ENCODE measurements at regions not wholly inside any gene's neighbourhood (a gene's known extent, or its start where the extent isn't known, plus 50 kb on each side); places are given as distances from the start of the nearest gene placed in this dataset.

DNA sequence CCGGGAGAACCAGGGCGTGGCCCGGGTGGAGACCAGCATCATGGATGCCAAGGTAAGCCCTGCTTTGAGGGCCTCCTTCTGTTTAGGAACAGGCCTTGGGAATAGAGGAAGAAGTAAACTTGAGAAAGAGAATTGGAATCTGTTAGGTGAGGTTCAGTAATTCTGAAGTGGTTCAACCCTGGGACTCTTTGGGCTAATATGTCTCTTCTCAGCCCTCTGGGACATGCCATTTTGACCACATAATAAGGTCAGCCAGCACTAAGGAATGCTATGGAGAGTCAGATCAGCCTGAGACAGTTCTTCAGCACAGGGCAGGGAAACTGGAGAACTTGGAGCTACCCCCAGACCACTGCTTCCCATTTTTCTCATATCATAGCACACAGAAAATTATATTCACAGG, 63.3 kb upstream of the PRPS1 start:
- Histone ChIP-seq H3K4me3 (replicated peaks in 1 of 3; ENCODE audit: low read depth in 2 of 3, low read length in 3 of 3) (no peak overlapping the region), H2AFZ (ENCODE audit: insufficient read depth, low read depth, low read length, poor library complexity, severe bottlenecking) (no peak overlapping the region), H3K4me2 (replicated peaks; ENCODE audit: extremely low read depth, low read length, poor library complexity, severe bottlenecking) (no peak overlapping the region), H3K27ac (ENCODE audit: low read depth in 1 of 2, low read length in 2 of 2) (no peak overlapping the region), H3K27me3 (ENCODE audit: control insufficient read depth in 2 of 2, insufficient read depth in 2 of 2, low read length in 2 of 2) (no peaks in the 10 kb centered on the region), H4K20me1 (ENCODE audit: insufficient read depth, low read length) (no peaks in the 10 kb centered on the region), H3K36me3 (replicated peaks in 1 of 2; ENCODE audit: control insufficient read depth in 1 of 2, insufficient read depth in 2 of 2, low read length in 2 of 2) (no peaks in the 10 kb centered on the region), H3K4me1 (ENCODE audit: control insufficient read depth in 1 of 2, insufficient read depth in 2 of 2, low read length in 2 of 2) (no peaks in the 10 kb centered on the region), H3K9me3 (replicated peaks in 1 of 2; ENCODE audit: control insufficient read depth in 1 of 2, insufficient read depth in 1 of 2, low read length in 2 of 2) (no peaks in the 10 kb centered on the region), H3K79me2 (ENCODE audit: insufficient read depth, low read length) (no peaks in the 10 kb centered on the region), H3K9ac (ENCODE audit: insufficient read depth, low read length, poor library complexity, severe bottlenecking) (no peak overlapping the region)
- TF ChIP-seq, protein P1, sequence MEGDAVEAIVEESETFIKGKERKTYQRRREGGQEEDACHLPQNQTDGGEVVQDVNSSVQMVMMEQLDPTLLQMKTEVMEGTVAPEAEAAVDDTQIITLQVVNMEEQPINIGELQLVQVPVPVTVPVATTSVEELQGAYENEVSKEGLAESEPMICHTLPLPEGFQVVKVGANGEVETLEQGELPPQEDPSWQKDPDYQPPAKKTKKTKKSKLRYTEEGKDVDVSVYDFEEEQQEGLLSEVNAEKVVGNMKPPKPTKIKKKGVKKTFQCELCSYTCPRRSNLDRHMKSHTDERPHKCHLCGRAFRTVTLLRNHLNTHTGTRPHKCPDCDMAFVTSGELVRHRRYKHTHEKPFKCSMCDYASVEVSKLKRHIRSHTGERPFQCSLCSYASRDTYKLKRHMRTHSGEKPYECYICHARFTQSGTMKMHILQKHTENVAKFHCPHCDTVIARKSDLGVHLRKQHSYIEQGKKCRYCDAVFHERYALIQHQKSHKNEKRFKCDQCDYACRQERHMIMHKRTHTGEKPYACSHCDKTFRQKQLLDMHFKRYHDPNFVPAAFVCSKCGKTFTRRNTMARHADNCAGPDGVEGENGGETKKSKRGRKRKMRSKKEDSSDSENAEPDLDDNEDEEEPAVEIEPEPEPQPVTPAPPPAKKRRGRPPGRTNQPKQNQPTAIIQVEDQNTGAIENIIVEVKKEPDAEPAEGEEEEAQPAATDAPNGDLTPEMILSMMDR (IDR thresholded peaks at IDR 0.05) = no peak
- Mint-ChIP-seq H3K4me3 (no peak overlapping the region), H3K4me1 (no peaks in the 10 kb centered on the region), H3K27me3 (ENCODE audit: low read depth in 3 of 3) (peaks cover 4 to 8% (median 5%) of the 10 kb centered on the region in 3 donors), H3K9me3 (peaks cover 0 to 2% (median 0%) of the 10 kb centered on the region in 7 donors), H3K36me3 (no peaks in the 10 kb centered on the region), H3K27ac (no peak overlapping the region)
- intact Hi-C loops (cut with micrococcal nuclease) = no loop called here
- no peak for DNase-seq
- 100% methylated on average over 2 of the region's 3 CpGs for whole genome bisulfite sequencing (ENCODE audit: insufficient coverage)

DNA sequence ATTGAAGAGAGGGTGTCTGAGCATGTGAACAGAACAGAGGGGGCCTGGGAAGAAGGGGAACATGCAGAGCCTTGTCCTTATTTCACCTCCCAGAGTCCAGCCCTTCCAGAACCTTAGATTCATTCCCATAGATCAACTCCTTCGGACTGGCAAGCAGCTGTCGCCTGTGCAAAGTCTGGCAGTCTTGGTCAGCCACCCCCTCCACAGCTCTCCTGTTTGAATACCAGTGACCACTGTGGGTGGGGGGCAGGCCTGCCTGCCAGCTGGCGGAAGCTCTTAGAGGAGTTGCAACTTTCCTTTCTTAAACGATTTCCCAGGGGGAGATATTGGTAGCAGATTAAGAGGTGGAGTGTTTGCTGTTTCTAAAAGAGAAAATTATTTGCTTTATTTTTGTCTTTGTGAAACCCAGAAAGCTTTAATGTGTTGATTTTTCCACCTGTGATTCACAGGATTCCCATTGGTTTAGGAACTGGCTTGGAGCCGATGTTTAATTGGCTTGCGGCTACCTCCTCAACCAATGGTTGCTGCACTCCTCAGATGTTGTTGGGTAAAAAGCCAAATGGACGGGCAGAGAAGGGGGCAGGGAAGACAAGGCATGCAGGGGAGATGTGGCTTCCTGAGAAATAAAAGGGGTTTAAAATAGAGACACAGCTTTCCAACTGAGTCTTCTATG, 62.2 kb upstream of the PRPS1 start:
- H3K4me1 Mint-ChIP-seq = no peaks in the 10 kb centered on the region
- H3K27me3 ChIP-seq (ENCODE audit: control insufficient read depth in 2 of 2, insufficient read depth in 2 of 2, low read length in 2 of 2) = no peaks in the 10 kb centered on the region
- no peaks in the 10 kb centered on the region for H4K20me1 ChIP-seq (ENCODE audit: insufficient read depth, low read length)
- 100% methylated on average over 2 of the region's 7 CpGs for WGBS (ENCODE audit: insufficient coverage)
- no peaks in the 10 kb centered on the region for H3K79me2 ChIP-seq (ENCODE audit: insufficient read depth, low read length)
- H3K4me2 ChIP-seq (replicated peaks; ENCODE audit: extremely low read depth, low read length, poor library complexity, severe bottlenecking) = no peak overlapping the region
- peaks cover 3 to 11% (median 8%) of the 10 kb centered on the region in 3 donors for H3K27me3 Mint-ChIP-seq (ENCODE audit: low read depth in 3 of 3)
- H3K4me1 ChIP-seq (ENCODE audit: control insufficient read depth in 1 of 2, insufficient read depth in 2 of 2, low read length in 2 of 2) = no peaks in the 10 kb centered on the region
- peaks cover 0 to 2% (median 0%) of the 10 kb centered on the region in 7 donors for H3K9me3 Mint-ChIP-seq
- TF ChIP-seq, protein P1 (IDR thresholded peaks at IDR 0.05) = no peak
- H3K4me3 ChIP-seq (replicated peaks in 1 of 3; ENCODE audit: low read depth in 2 of 3, low read length in 3 of 3) = no peak overlapping the region
- no peak overlapping the region for H2AFZ ChIP-seq (ENCODE audit: insufficient read depth, low read depth, low read length, poor library complexity, severe bottlenecking)
- no peak overlapping the region for H3K9ac ChIP-seq (ENCODE audit: insufficient read depth, low read length, poor library complexity, severe bottlenecking)
- H3K9me3 ChIP-seq (replicated peaks in 1 of 2; ENCODE audit: control insufficient read depth in 1 of 2, insufficient read depth in 1 of 2, low read length in 2 of 2) = no peaks in the 10 kb centered on the region
- intact Hi-C loops (cut with micrococcal nuclease) = no loop called here
- no peak overlapping the region for H3K27ac Mint-ChIP-seq
- no peak overlapping the region for H3K4me3 Mint-ChIP-seq
- no peak for DNase-seq
- H3K27ac ChIP-seq (ENCODE audit: low read depth in 1 of 2, low read length in 2 of 2) = no peak overlapping the region
- H3K36me3 ChIP-seq (replicated peaks in 1 of 2; ENCODE audit: control insufficient read depth in 1 of 2, insufficient read depth in 2 of 2, low read length in 2 of 2) = no peaks in the 10 kb centered on the region
- no peaks in the 10 kb centered on the region for H3K36me3 Mint-ChIP-seq

All from CD14-positive monocyte (primary cell).